HG03103 (cell line): ENCODE measurements at regions not wholly inside any gene's neighbourhood (a gene's known extent, or its start where the extent isn't known, plus 50 kb on each side); places are given as distances from the start of the nearest gene placed in this dataset.
"Not testable (repeated sequence)": the region's sequence is repeated elsewhere in the genome, so short reads cannot be mapped to it uniquely, and the experiment has no call there.

Source experiments
- ATAC-seq: cut with Tn5 transposase; IDR thresholded peaks from one replicate; pipeline ENCODE4 v1.9.1; 2021; ENCODE audit warnings: low read depth; ENCODE audit not compliant: unreplicated experiment

- ATAC-seq = no peak
These were observed 191.1 kb upstream of the GLI2 start for GRCh38 chr2:120544522-120544921.

- not testable (repeated sequence) for ATAC-seq
These were observed 190.7 kb upstream of the GLI2 start for GRCh38 chr2:120545007-120545406.

- ATAC-seq = no peak
These were observed 190.1 kb upstream of the GLI2 start for GRCh38 chr2:120545521-120546047.

GRCh38 chr2:120546048-120546864 is 189.4 kb upstream of the GLI2 start:
- ATAC-seq = no peak

GRCh38 chr2:120546865-120547390 is 188.7 kb upstream of the GLI2 start:
- ATAC-seq = no peak

GRCh38 chr2:120547662-120548061 is 188.0 kb upstream of the GLI2 start:
- ATAC-seq = no peak

- ATAC-seq = no peak
These were observed 186.8 kb upstream of the GLI2 start for GRCh38 chr2:120548627-120549608.

GRCh38 chr2:120549841-120550240 is 185.8 kb upstream of the GLI2 start:
- no peak for ATAC-seq

GRCh38 chr2:120550282-120550681 is 185.4 kb upstream of the GLI2 start:
- no peak for ATAC-seq

- ATAC-seq = no peak
These were observed 184.7 kb upstream of the GLI2 start for GRCh38 chr2:120550893-120551446.

- ATAC-seq = peak; percentile 73
These were observed 184.1 kb upstream of the GLI2 start for GRCh38 chr2:120551522-120551921.

- ATAC-seq = no peak
These were observed 183.6 kb upstream of the GLI2 start for GRCh38 chr2:120552079-120552478.

GRCh38 chr2:120552800-120553481 is 182.7 kb upstream of the GLI2 start:
- ATAC-seq = no peak

GRCh38 chr2:120554625-120555032 is 181.0 kb upstream of the GLI2 start:
- no peak for ATAC-seq

- ATAC-seq = no peak
These were observed 180.6 kb upstream of the GLI2 start for GRCh38 chr2:120555092-120555491.

GRCh38 chr2:120556911-120557310 is 178.8 kb upstream of the GLI2 start:
- no peak for ATAC-seq

GRCh38 chr2:120558847-120559246 is 176.8 kb upstream of the GLI2 start:
- no peak for ATAC-seq

- ATAC-seq = no peak
These were observed 176.3 kb upstream of the GLI2 start for GRCh38 chr2:120559401-120559800.

GRCh38 chr2:120560330-120560729 is 175.3 kb upstream of the GLI2 start:
- ATAC-seq = no peak
